GM19463 (cell line): ENCODE measurements at regions not wholly inside any gene's neighbourhood (a gene's known extent, or its start where the extent isn't known, plus 50 kb on each side); places are given as distances from the start of the nearest gene placed in this dataset.

Experiments
- ATAC-seq: cut with Tn5 transposase; IDR thresholded peaks from one replicate; pipeline ENCODE4 v1.9.1; 2021; ENCODE audit warnings: mild to moderate bottlenecking, moderate library complexity; ENCODE audit not compliant: unreplicated experiment

GRCh38 chr18:22838221-22838620, 94.9 kb upstream of the RBBP8 start:
- no peak for ATAC-seq

- peak; percentile 71 for ATAC-seq
Measured at GRCh38 chr18:22838639-22839277, 94.4 kb upstream of the RBBP8 start.

GRCh38 chr18:22839340-22839821, 93.7 kb upstream of the RBBP8 start:
- ATAC-seq, result peak; percentile 44

GRCh38 chr18:22840606-22841144, 92.5 kb upstream of the RBBP8 start:
- no peak for ATAC-seq

GRCh38 chr18:22841840-22842239, 91.3 kb upstream of the RBBP8 start:
- no peak for ATAC-seq

- ATAC-seq, result no peak
Measured at GRCh38 chr18:22844190-22844589, 88.9 kb upstream of the RBBP8 start.

- ATAC-seq, result no peak
Measured at GRCh38 chr18:22844628-22845027, 88.5 kb upstream of the RBBP8 start.

GRCh38 chr18:22846088-22846683, 86.9 kb upstream of the RBBP8 start:
- ATAC-seq, result no peak

GRCh38 chr18:22846697-22847096, 86.4 kb upstream of the RBBP8 start:
- ATAC-seq, result no peak

- no peak for ATAC-seq
Measured at GRCh38 chr18:22847392-22847791, 85.7 kb upstream of the RBBP8 start.

GRCh38 chr18:22847867-22848451, 85.2 kb upstream of the RBBP8 start:
- no peak for ATAC-seq

GRCh38 chr18:22848615-22849014, 84.5 kb upstream of the RBBP8 start:
- no peak for ATAC-seq

GRCh38 chr18:22856870-22857269, 76.3 kb upstream of the RBBP8 start:
- ATAC-seq, result no peak

- no peak for ATAC-seq
Measured at GRCh38 chr18:22858121-22858520, 75.0 kb upstream of the RBBP8 start.

- no peak for ATAC-seq
Measured at GRCh38 chr18:22860807-22861206, 72.3 kb upstream of the RBBP8 start.

- ATAC-seq, result no peak
Measured at GRCh38 chr18:22865354-22866116, 67.6 kb upstream of the RBBP8 start.

GRCh38 chr18:22868831-22869230, 64.3 kb upstream of the RBBP8 start:
- no peak for ATAC-seq

- no peak for ATAC-seq
Measured at GRCh38 chr18:22871809-22872525, 61.2 kb upstream of the RBBP8 start.

- ATAC-seq, result peak; percentile 91
Measured at GRCh38 chr18:22872900-22873537, 60.1 kb upstream of the RBBP8 start.

- ATAC-seq, result no peak
Measured at GRCh38 chr18:22879293-22879692, 53.8 kb upstream of the RBBP8 start.
